Keratinocyte (primary cell): ENCODE measurements at regions not wholly inside any gene's neighbourhood (a gene's known extent, or its start where the extent isn't known, plus 50 kb on each side); places are given as distances from the start of the nearest gene placed in this dataset.
"Not testable (repeated sequence)": the region's sequence is repeated elsewhere in the genome, so short reads cannot be mapped to it uniquely, and the experiment has no call there.

Experiments used
- DNase-seq: peaks from one replicate; pipeline ENCODE4 v3.0.0-alpha.2; 2011; ENCODE audit warnings: low read depth, missing footprints, low spot score
- FAIRE-seq: peaks from 2 replicates; lab custom pipeline; 2011; peaks lifted over from hg19 to GRCh38; lab: Jason Lieb, UNC
- H2AFZ ChIP-seq: 2 replicates; pipeline ENCODE4 v1.6.0; 2012; ENCODE audit warnings: low read length, control low read depth, inconsistent platforms; ENCODE audit not compliant: control insufficient read depth
- H3K27ac ChIP-seq: 2 replicates; pipeline ENCODE4 v1.5.1; 2011; ENCODE audit warnings: low read length; ENCODE audit not compliant: control insufficient read depth, insufficient read depth
- H3K27me3 ChIP-seq: 3 replicates; pipeline ENCODE4 v1.6.0; 2011; ENCODE audit warnings: low read length; ENCODE audit not compliant: control insufficient read depth, insufficient read depth; ENCODE audit errors: extremely low read depth
- H3K36me3 ChIP-seq, 2 experiments: 2 replicates in 1 of 2; 3 replicates in 1 of 2; pipeline ENCODE4 v1.5.1; 2011; ENCODE audit warnings: low read length in 2 of 2, mild to moderate bottlenecking in 1 of 2; ENCODE audit not compliant: control insufficient read depth in 2 of 2, insufficient read depth in 2 of 2; ENCODE audit errors: extremely low read depth in 1 of 2
- H3K4me1 ChIP-seq: 3 replicates; pipeline ENCODE4 v1.5.1; 2011; ENCODE audit warnings: low read length; ENCODE audit not compliant: control insufficient read depth, insufficient read depth; ENCODE audit errors: extremely low read depth
- H3K4me2 ChIP-seq: 3 replicates; pipeline ENCODE4 v1.6.0; 2011; ENCODE audit warnings: low read depth, low read length; ENCODE audit not compliant: control insufficient read depth, insufficient read depth; ENCODE audit errors: extremely low read depth
- H3K4me3 ChIP-seq, 3 experiments: fragments of 200-600 bp in 1 of 3; sonication (generic) in 1 of 3; 2 replicates in 2 of 3; 3 replicates in 1 of 3; pipeline ENCODE4 v1.5.1; 2011 to 2016; ENCODE audit warnings: low read length in 3 of 3, mild to moderate bottlenecking in 3 of 3, control low read depth in 2 of 3, inconsistent platforms in 1 of 3, low read depth in 1 of 3, mixed read lengths in 1 of 3, mixed run types in 1 of 3, moderate library complexity in 1 of 3; ENCODE audit not compliant: control insufficient read depth in 2 of 3, insufficient read depth in 2 of 3; ENCODE audit errors: extremely low read depth in 1 of 3
- H3K79me2 ChIP-seq: 2 replicates; pipeline ENCODE4 v1.6.0; 2012; ENCODE audit warnings: low read length; ENCODE audit not compliant: control insufficient read depth, insufficient read depth
- H3K9ac ChIP-seq: 3 replicates; pipeline ENCODE4 v1.6.0; 2011; ENCODE audit warnings: low read length; ENCODE audit not compliant: control insufficient read depth, insufficient read depth; ENCODE audit errors: extremely low read depth
- H3K9me1 ChIP-seq: 3 replicates; pipeline ENCODE4 v1.6.0; 2011; ENCODE audit warnings: low read length; ENCODE audit not compliant: control insufficient read depth, insufficient read depth; ENCODE audit errors: extremely low read depth
- H3K9me3 ChIP-seq: 2 replicates; pipeline ENCODE4 v1.5.1; 2012; ENCODE audit warnings: low read depth, low read length; ENCODE audit not compliant: control insufficient read depth
- H4K20me1 ChIP-seq: 3 replicates; pipeline ENCODE4 v1.6.0; 2011; ENCODE audit warnings: low read length; ENCODE audit not compliant: control insufficient read depth, insufficient read depth; ENCODE audit errors: extremely low read depth
- EZH2 ChIP-seq: IDR thresholded peaks from one replicate; pipeline ENCODE4 v1.6.1; 2012; ENCODE audit warnings: inconsistent platforms, mild to moderate bottlenecking, low read length, moderate library complexity
- dilution Hi-C: fragments of 300-500 bp; cut with MboI; formaldehyde crosslinking; loops from one replicate; pipeline ENCODE4 v1.7.0; 2020; ENCODE audit warnings: low sequenced_read_pairs; ENCODE audit not compliant: extremely low pct_ligation_motif_present
- TF ChIP-seq, protein P1 (sequence below), 3 experiments: IDR thresholded peaks in 1 of 3; conservative IDR thresholded peaks in 1 of 3; optimal IDR thresholded peaks in 1 of 3; 2 replicates in 2 of 3; 3 replicates in 1 of 3; pipeline versions ENCODE3 to v1.5.1; 2011; ENCODE audit warnings: low read length in 3 of 3, mild to moderate bottlenecking in 3 of 3, moderate library complexity in 2 of 3, control low read depth in 1 of 3, inconsistent platforms in 1 of 3; ENCODE audit not compliant: insufficient read depth in 2 of 3; ENCODE audit errors: extremely low read depth in 1 of 3

DNA sequence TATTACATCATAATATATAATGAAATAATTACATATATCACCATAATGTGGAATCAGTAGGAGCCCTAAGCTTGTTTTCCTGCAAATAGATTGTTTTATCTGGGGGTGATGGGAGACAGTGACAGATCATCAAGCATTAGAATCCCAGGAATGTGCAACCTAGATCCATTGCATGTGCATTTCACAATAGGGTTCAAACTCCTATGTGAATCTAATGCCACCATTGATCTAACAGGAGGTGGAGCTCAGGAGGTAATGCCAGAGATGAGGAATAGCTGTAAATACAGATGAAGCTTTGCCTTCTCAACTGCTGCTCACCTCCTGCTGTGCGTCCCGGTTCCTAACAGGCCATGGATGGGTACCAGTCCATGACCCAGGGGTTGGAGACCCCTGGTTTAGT, 63.8 kb upstream of the CHORDC1 start:
- no peak for DNase-seq
- Histone ChIP-seq H4K20me1 (no peaks in the 10 kb centered on the region), H3K27me3 (no peaks in the 10 kb centered on the region), H3K9ac (no peak overlapping the region), H3K79me2 (no peaks in the 10 kb centered on the region), H3K36me3 (no peaks in the 10 kb centered on the region), H3K4me2 (no peak overlapping the region), H3K9me3 (no peaks in the 10 kb centered on the region), H3K27ac (no peak overlapping the region), H3K4me1 (no peaks in the 10 kb centered on the region), H3K4me3 (no peak overlapping the region), H3K9me1 (no peaks in the 10 kb centered on the region), H2AFZ (no peak overlapping the region)
- TF ChIP-seq EZH2, result no peak
- TF ChIP-seq, protein P1, sequence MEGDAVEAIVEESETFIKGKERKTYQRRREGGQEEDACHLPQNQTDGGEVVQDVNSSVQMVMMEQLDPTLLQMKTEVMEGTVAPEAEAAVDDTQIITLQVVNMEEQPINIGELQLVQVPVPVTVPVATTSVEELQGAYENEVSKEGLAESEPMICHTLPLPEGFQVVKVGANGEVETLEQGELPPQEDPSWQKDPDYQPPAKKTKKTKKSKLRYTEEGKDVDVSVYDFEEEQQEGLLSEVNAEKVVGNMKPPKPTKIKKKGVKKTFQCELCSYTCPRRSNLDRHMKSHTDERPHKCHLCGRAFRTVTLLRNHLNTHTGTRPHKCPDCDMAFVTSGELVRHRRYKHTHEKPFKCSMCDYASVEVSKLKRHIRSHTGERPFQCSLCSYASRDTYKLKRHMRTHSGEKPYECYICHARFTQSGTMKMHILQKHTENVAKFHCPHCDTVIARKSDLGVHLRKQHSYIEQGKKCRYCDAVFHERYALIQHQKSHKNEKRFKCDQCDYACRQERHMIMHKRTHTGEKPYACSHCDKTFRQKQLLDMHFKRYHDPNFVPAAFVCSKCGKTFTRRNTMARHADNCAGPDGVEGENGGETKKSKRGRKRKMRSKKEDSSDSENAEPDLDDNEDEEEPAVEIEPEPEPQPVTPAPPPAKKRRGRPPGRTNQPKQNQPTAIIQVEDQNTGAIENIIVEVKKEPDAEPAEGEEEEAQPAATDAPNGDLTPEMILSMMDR (optimal IDR thresholded peaks at IDR 0.05 in 1 of 3, IDR thresholded peaks at IDR 0.05 in 1 of 3, conservative IDR thresholded peaks at IDR 0.05 in 1 of 3; ENCODE audit: extremely low read depth in 1 of 3, insufficient read depth in 2 of 3, low read length in 3 of 3), result no peak
- no peak for FAIRE-seq
- dilution Hi-C loops, result no loop called here

DNA sequence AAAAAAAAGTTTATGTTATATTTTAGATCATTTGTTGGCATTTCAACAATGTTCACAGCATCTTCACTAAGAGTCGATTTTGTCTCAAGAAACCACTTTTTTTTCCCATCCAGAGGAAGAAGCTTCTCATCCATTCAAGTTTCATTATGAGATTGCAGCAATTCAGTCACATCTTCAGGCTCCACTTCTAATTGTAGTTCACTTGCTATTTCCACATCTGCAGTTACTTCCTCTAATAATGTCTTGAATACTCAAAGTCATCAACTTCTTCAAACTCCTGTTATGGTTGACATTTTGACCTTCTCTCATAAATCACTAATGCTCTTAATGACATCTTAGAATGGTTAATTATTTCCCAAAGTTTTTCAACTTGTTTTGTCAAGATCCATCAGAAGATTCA, 61.3 kb upstream of the CHORDC1 start:
- no peaks in the 10 kb centered on the region for H3K9me3 ChIP-seq
- dilution Hi-C loops, result no loop called here
- H3K9ac ChIP-seq, result no peak overlapping the region
- no peaks in the 10 kb centered on the region for H3K27me3 ChIP-seq
- no peak overlapping the region for H2AFZ ChIP-seq
- DNase-seq, result no peak
- no peaks in the 10 kb centered on the region for H3K9me1 ChIP-seq
- no peaks in the 10 kb centered on the region for H4K20me1 ChIP-seq
- no peak for FAIRE-seq
- TF ChIP-seq, protein P1 (optimal IDR thresholded peaks at IDR 0.05 in 1 of 3, IDR thresholded peaks at IDR 0.05 in 1 of 3, conservative IDR thresholded peaks at IDR 0.05 in 1 of 3; ENCODE audit: extremely low read depth in 1 of 3, insufficient read depth in 2 of 3, low read length in 3 of 3), result no peak
- no peak for TF ChIP-seq EZH2
- H3K4me3 ChIP-seq, result no peak overlapping the region
- H3K27ac ChIP-seq, result no peak overlapping the region
- no peak overlapping the region for H3K4me2 ChIP-seq
- H3K36me3 ChIP-seq, result no peaks in the 10 kb centered on the region
- no peaks in the 10 kb centered on the region for H3K4me1 ChIP-seq
- H3K79me2 ChIP-seq, result no peaks in the 10 kb centered on the region

DNA sequence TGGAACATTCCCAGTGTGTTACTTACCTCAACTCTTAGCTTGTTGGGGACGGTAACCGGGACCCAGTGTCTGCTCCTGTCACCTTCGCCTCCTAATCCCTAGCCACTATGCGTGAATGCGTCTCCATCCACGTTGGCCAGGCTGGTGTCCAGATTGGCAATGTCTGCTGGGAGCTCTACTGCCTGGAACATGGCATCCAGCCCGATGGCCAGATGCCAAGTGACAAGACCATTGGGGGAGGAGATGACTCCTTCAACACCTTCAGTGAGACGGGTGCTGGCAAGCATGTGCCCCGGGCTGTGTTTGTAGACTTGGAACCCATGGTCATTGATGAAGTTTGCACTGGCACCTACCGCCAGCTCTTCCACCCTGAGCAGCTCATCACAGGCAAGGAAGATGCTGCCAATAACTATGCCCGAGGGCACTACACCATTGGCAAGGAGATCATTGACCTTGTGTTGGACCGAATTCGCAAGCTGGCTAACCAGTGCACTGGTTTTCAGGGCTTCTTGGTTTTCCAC, 59.8 kb upstream of the CHORDC1 start:
- DNase-seq, H3K27me3 ChIP-seq, H3K79me2 ChIP-seq, dilution Hi-C loops, H4K20me1 ChIP-seq, H3K4me2 ChIP-seq, H3K4me3 ChIP-seq, FAIRE-seq, H3K4me1 ChIP-seq, H3K9me1 ChIP-seq, H3K27ac ChIP-seq, H2AFZ ChIP-seq, H3K9me3 ChIP-seq, H3K36me3 ChIP-seq, H3K9ac ChIP-seq: not testable (repeated sequence)
